ENCODE measurements at regions not wholly inside any gene's neighbourhood (a gene's known extent, or its start where the extent isn't known, plus 50 kb on each side); places are given as distances from the start of the nearest gene placed in this dataset.

GRCh38 chr18:44156776-44157335 is 523.8 kb upstream of the SETBP1 start:
- DNase-seq: no peak

- DNase-seq: no peak
These were observed 510.3 kb upstream of the SETBP1 start for GRCh38 chr18:44170208-44170880.

- no peak for DNase-seq
These were observed 509.4 kb upstream of the SETBP1 start for GRCh38 chr18:44171301-44171700.

GRCh38 chr18:44175891-44176290 is 504.8 kb upstream of the SETBP1 start:
- no peak for DNase-seq

- DNase-seq: peak; percentile 14
These were observed 502.2 kb upstream of the SETBP1 start for GRCh38 chr18:44178476-44178875.

GRCh38 chr18:44179693-44180092 is 501.0 kb upstream of the SETBP1 start:
- no peak for DNase-seq

- peak; percentile 48 for DNase-seq
These were observed 500.0 kb upstream of the SETBP1 start for GRCh38 chr18:44180683-44181082.

- peak; percentile 19 for DNase-seq
These were observed 498.5 kb upstream of the SETBP1 start for GRCh38 chr18:44181951-44182747.

- DNase-seq: peak; percentile 86
These were observed 494.7 kb upstream of the SETBP1 start for GRCh38 chr18:44186001-44186400.

- DNase-seq: no peak
These were observed 493.6 kb upstream of the SETBP1 start for GRCh38 chr18:44187090-44187489.

- DNase-seq: no peak
These were observed 485.1 kb upstream of the SETBP1 start for GRCh38 chr18:44195394-44196140.

- peak; percentile 69 for DNase-seq
These were observed 482.7 kb upstream of the SETBP1 start for GRCh38 chr18:44197832-44198611.

- DNase-seq: no peak
These were observed 481.9 kb upstream of the SETBP1 start for GRCh38 chr18:44198612-44199284.

- no peak for DNase-seq
These were observed 467.4 kb upstream of the SETBP1 start for GRCh38 chr18:44213293-44213692.

GRCh38 chr18:44214396-44214795 is 466.3 kb upstream of the SETBP1 start:
- DNase-seq: no peak

GRCh38 chr18:44216169-44216568 is 464.5 kb upstream of the SETBP1 start:
- DNase-seq: no peak

- no peak for DNase-seq
These were observed 453.2 kb upstream of the SETBP1 start for GRCh38 chr18:44227501-44227900.

- DNase-seq: peak; percentile 73
These were observed 451.0 kb upstream of the SETBP1 start for GRCh38 chr18:44229693-44230108.

GRCh38 chr18:44231936-44232335 is 448.8 kb upstream of the SETBP1 start:
- DNase-seq: no peak

GRCh38 chr18:44232500-44232899 is 448.2 kb upstream of the SETBP1 start:
- DNase-seq: no peak

- peak; percentile 15 for DNase-seq
These were observed 442.2 kb upstream of the SETBP1 start for GRCh38 chr18:44238454-44238853.

- no peak for DNase-seq
These were observed 441.8 kb upstream of the SETBP1 start for GRCh38 chr18:44238911-44239310.
